NOMO-1 (cell line): ENCODE measurements at regions not wholly inside any gene's neighbourhood (a gene's known extent, or its start where the extent isn't known, plus 50 kb on each side); places are given as distances from the start of the nearest gene placed in this dataset.

Experiments
- DNase-seq, 2 experiments: peaks; one replicate each; lab custom pipeline; 2025; ENCODE audit not compliant: unreplicated experiment in 2 of 2; lab: John Stamatoyannopoulos, UW

GRCh38 chr1:211206981-211207380 lies 52.2 kb upstream of the RCOR3 start:
- DNase-seq, result no peak

DNA sequence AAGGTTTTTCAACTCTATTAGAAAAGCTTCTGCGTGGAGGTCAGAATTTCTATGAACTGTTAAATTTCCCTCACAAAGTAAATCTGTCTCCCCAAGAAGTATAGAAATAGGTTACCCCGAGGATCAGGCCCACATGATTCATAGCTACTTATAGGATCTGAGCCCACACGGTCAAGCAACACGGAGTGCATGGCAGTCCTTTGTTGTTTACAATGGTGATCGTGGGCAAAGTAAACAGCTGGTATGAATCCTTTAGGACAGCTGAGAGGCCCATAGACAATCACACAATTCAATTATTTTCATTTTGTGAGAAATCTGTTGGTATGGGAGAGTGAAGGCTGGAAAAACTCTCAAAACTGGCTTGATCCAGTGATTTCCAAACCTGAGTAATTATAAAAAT lies 58.9 kb upstream of the RCOR3 start:
- no peak for DNase-seq

DNA sequence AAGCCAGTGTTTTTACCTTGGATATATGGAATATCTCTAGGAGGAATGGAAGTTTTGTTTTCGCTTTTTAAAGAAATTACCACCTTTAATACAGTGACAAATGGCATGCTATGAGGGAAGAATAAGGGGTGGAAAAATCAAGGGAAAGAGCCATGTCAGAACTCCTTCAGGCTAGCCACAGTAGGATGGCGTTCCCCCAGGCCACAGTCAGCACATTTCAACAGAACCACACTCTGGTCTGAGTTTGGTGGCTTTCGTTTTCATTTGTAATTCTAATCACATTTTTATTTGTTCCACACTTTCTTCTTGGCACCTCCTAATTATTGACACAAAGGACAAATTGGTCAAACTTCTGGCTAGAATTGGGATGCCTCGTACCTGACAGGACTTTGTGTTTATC lies 60.3 kb upstream of the RCOR3 start:
- DNase-seq, result no peak

- no peak for DNase-seq
These were observed 61.1 kb upstream of the RCOR3 start for GRCh38 chr1:211198111-211198510.

GRCh38 chr1:211196880-211197279 lies 62.3 kb upstream of the RCOR3 start:
- DNase-seq, result no peak

- DNase-seq, result no peak
These were observed 60.9 kb upstream of the KCNH1 start for GRCh38 chr1:211194826-211195225.

- DNase-seq, result no peak
These were observed 58.3 kb upstream of the KCNH1 start for GRCh38 chr1:211192227-211192626.

DNA sequence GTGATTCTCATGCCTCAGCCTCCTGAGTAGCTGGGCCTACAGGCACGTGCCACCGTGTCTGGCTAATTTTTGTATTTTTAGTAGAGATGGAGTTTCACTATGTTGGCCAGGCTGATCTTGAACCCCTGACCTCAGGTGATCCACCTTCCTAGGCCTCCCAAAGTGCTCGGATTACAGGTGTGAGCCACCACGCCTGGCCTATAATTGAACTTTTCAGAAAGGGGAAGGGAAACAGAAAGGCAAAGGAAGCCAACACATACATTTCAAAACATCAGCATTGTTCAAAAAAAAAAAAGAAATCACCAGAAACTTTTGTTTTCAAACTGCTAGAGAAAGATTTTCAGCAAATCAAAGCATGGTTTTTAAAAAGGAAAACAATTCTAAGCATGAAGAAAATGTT lies 54.8 kb upstream of the KCNH1 start:
- peak in 1 of 2 experiments; percentile 47 for DNase-seq

- no peak for DNase-seq
These were observed 49.9 kb upstream of the KCNH1 start for GRCh38 chr1:211183747-211184313.
